ENCODE measurements at regions not wholly inside any gene's neighbourhood (a gene's known extent, or its start where the extent isn't known, plus 50 kb on each side); places are given as distances from the start of the nearest gene placed in this dataset.
A peak's percentile ranks its signal among the peaks of the same experiment; 100 is the strongest.

DNA sequence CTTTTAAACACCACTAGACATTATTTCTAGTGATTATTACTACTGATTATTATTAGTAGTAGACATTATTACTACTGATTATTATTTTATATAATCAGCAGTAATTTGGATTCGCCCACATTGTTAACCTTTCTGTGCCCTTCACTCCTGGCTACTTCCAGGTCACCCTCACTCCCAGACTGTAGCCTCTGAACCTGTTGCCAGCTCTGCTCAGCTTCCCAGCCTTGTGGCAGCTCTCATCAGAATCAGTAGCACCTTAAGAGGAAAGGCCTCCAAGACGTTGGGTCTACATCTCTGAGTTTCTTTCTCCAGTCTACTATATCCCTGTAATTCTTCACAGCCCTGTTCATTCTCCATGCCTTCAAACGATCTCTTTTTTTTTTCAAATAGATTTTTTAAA, 137.0 kb downstream of the KATNIP start:
- Mint-ChIP-seq H3K36me3 (ENCODE audit: low read depth) (no peaks in the 10 kb centered on the region), H3K4me3 (no peak overlapping the region), H3K27me3 (no peaks in the 10 kb centered on the region), H3K9me3 (no peaks in the 10 kb centered on the region), H3K4me1 (ENCODE audit: low read depth) (no peaks in the 10 kb centered on the region), H3K27ac (no peak overlapping the region)
- CTCF ChIA-PET = no interaction called here
- POLR2A ChIA-PET = interaction anchor here (0.7 kb wide), 1 partner anchor 86 kb away, joined by 4 read pairs; no protein-coding TSS in a partner anchor
- ATAC-seq (no peak), DNase-seq (no peak)
- TF ChIP-seq, protein P1, sequence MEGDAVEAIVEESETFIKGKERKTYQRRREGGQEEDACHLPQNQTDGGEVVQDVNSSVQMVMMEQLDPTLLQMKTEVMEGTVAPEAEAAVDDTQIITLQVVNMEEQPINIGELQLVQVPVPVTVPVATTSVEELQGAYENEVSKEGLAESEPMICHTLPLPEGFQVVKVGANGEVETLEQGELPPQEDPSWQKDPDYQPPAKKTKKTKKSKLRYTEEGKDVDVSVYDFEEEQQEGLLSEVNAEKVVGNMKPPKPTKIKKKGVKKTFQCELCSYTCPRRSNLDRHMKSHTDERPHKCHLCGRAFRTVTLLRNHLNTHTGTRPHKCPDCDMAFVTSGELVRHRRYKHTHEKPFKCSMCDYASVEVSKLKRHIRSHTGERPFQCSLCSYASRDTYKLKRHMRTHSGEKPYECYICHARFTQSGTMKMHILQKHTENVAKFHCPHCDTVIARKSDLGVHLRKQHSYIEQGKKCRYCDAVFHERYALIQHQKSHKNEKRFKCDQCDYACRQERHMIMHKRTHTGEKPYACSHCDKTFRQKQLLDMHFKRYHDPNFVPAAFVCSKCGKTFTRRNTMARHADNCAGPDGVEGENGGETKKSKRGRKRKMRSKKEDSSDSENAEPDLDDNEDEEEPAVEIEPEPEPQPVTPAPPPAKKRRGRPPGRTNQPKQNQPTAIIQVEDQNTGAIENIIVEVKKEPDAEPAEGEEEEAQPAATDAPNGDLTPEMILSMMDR (IDR thresholded peaks at IDR 0.05) = no peak
- intact Hi-C loops (cut with micrococcal nuclease) = no loop called here

DNA sequence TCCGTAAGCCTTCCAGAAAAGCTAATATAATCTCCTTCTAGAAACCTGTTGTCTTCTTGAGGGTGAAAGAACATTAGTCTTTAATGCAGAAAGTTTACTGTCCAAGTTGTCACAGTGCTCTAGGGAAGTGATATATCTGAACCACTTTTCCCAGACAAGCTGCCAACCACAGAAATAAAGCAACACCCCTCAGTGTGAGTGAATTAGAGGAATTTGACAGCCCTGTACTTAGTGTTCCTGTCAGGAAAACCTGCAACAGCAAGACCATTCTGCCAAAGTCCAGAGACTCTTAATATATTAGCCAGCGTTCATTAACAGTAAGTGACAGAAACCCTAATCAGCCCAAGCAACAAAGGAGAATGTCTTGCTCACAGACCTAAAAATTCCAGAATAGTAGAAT, 137.7 kb downstream of the KATNIP start:
- H3K9me3 Mint-ChIP-seq = no peaks in the 10 kb centered on the region
- POLR2A ChIA-PET = no interaction called here

DNA sequence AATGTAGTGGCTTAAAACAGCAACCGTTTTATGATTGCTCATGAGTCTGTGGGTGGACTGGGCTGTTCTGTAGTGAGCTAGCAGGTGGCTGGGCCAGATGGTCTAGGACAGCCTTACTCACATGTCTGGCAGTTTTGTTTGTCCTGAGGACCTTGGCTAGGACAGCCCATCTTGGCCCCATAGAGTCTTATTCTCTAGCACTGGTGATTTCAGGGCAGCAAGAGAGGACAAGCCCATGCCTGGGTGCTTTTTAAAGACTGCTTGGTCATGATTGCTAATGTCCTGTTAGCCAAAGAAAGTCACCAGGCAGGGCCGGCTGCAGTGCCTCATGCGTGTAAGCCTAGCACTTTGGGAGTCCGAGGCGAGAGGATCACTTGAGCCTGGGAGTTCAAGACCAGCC, 139.8 kb downstream of the KATNIP start:
- Mint-ChIP-seq H3K27ac (no peak overlapping the region), H3K4me1 (ENCODE audit: low read depth) (no peaks in the 10 kb centered on the region), H3K36me3 (ENCODE audit: low read depth) (no peaks in the 10 kb centered on the region), H3K4me3 (no peak overlapping the region), H3K9me3 (no peaks in the 10 kb centered on the region), H3K27me3 (no peaks in the 10 kb centered on the region)
- intact Hi-C loops (cut with micrococcal nuclease) = no loop called here
- TF ChIP-seq, protein P1 (IDR thresholded peaks at IDR 0.05) = no peak
- ChIA-PET POLR2A (no interaction called here), CTCF (interaction anchor here (1.0 to 1.7 kb wide), 3 partner anchors 9 to 178 kb away, joined by 3 to 5 read pairs (median 4); no protein-coding TSS in a partner anchor)
- DNase-seq = no peak
- no peak for ATAC-seq

More for the DNA sequence above, 137.7 kb downstream of the KATNIP start:
- Mint-ChIP-seq H3K36me3 (ENCODE audit: low read depth) (no peaks in the 10 kb centered on the region), H3K27ac (no peak overlapping the region), H3K4me1 (ENCODE audit: low read depth) (no peaks in the 10 kb centered on the region), H3K4me3 (no peak overlapping the region), H3K27me3 (no peaks in the 10 kb centered on the region)
- CTCF ChIA-PET = no interaction called here
- ATAC-seq = no peak
- TF ChIP-seq, protein P1 (IDR thresholded peaks at IDR 0.05) = no peak
- intact Hi-C loops (cut with micrococcal nuclease) = no loop called here
- DNase-seq = no peak

DNA sequence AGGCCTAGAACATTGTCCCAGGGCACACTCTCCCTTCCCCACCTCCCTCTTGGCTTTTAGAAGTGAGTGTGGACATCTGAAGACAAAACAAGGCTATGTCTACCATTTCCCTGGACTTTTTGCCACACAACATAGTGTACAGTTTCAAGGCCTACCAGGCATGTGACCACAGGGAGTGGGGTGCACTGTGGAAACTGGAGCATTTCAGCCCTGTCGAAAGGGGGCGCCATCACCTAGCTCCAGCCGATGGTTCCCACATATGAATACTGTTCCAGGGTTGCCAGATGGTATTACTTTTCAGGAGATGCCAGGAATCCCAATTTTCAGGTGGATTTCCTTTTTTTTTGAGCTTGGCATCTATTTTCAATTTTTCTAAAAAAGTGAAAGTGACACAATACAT, 140.7 kb downstream of the KATNIP start:
- intact Hi-C loops (cut with micrococcal nuclease) = no loop called here
- Mint-ChIP-seq H3K4me3 (no peak overlapping the region), H3K4me1 (ENCODE audit: low read depth) (no peaks in the 10 kb centered on the region), H3K27me3 (no peaks in the 10 kb centered on the region), H3K36me3 (ENCODE audit: low read depth) (no peaks in the 10 kb centered on the region), H3K27ac (no peak overlapping the region), H3K9me3 (no peaks in the 10 kb centered on the region)
- CTCF ChIA-PET = interaction anchor here (1.0 to 1.7 kb wide), 3 partner anchors 8 to 177 kb away, joined by 3 to 5 read pairs (median 4); no protein-coding TSS in a partner anchor
- TF ChIP-seq, protein P1 (IDR thresholded peaks at IDR 0.05) = peak; percentile 75
- DNase-seq = peak; percentile 16
- ATAC-seq = no peak
- POLR2A ChIA-PET = no interaction called here

DNA sequence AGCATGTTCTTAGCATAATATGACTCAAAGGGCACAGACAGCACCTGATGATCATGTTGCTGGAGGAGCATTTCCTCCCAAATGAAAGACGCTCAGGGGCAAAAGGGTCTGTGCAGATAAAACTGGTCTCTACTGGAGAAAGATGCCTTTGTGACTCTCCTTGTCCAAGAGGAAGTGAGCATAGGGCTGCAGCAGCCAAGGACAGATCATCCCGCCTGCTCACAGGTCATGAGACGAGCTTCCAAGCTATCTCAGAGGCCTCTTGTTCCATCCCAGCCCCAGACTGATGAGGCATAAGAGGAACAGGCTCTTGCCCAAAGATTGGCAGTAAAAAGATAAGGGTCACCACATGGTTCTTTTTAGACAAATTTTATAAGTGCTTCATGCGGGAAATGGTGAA, 141.8 kb downstream of the KATNIP start:
- no peak overlapping the region for H3K27ac Mint-ChIP-seq
- H3K4me1 Mint-ChIP-seq (ENCODE audit: low read depth) = no peaks in the 10 kb centered on the region
- peaks cover 3% of the 10 kb centered on the region for H3K36me3 Mint-ChIP-seq (ENCODE audit: low read depth)
- DNase-seq = no peak
- no peaks in the 10 kb centered on the region for H3K9me3 Mint-ChIP-seq
- H3K27me3 Mint-ChIP-seq = no peaks in the 10 kb centered on the region
- ChIA-PET CTCF (interaction anchor here (0.9 to 1.3 kb wide), 3 partner anchors 12 to 24 kb away, joined by 3 to 4 read pairs (median 3); no protein-coding TSS in a partner anchor), POLR2A (interaction anchor here (0.6 kb wide), 1 partner anchor 527 kb away, joined by 4 read pairs; no protein-coding TSS in a partner anchor)
- intact Hi-C loops (cut with micrococcal nuclease) = no loop called here
- no peak overlapping the region for H3K4me3 Mint-ChIP-seq
- no peak for ATAC-seq
- TF ChIP-seq, protein P1 (IDR thresholded peaks at IDR 0.05) = no peak
